ENCODE measurements at regions not wholly inside any gene's neighbourhood (a gene's known extent, or its start where the extent isn't known, plus 50 kb on each side); places are given as distances from the start of the nearest gene placed in this dataset.

GRCh38 chr7:87007038-87007437 lies 52.4 kb downstream of the ELAPOR2 start:
- Mint-ChIP-seq H3K4me1 (ENCODE audit: low read depth) (peaks cover 22% of the 10 kb centered on the region), H3K36me3 (ENCODE audit: insufficient read depth) (peaks cover 1% of the 10 kb centered on the region), H3K4me3 (ENCODE audit: low read depth) (no peak overlapping the region), H3K27ac (no peak overlapping the region), H3K27me3 (no peaks in the 10 kb centered on the region), H3K9me3 (ENCODE audit: low read depth) (no peaks in the 10 kb centered on the region)
- no peak for DNase-seq (ENCODE audit: low spot score, unreplicated experiment)
- no peak for TF ChIP-seq CTCF (IDR thresholded peaks at IDR 0.05; ENCODE audit: unreplicated experiment)

GRCh38 chr7:87004956-87005355 lies 54.5 kb downstream of the ELAPOR2 start:
- H3K9me3 Mint-ChIP-seq (ENCODE audit: low read depth): no peaks in the 10 kb centered on the region
- H3K27me3 Mint-ChIP-seq: no peaks in the 10 kb centered on the region
- no peak overlapping the region for H3K27ac Mint-ChIP-seq
- DNase-seq (ENCODE audit: low spot score, unreplicated experiment): no peak
- no peak overlapping the region for H3K4me3 Mint-ChIP-seq (ENCODE audit: low read depth)
- peaks cover 1% of the 10 kb centered on the region for H3K36me3 Mint-ChIP-seq (ENCODE audit: insufficient read depth)
- TF ChIP-seq CTCF (IDR thresholded peaks at IDR 0.05; ENCODE audit: unreplicated experiment): no peak
- H3K4me1 Mint-ChIP-seq (ENCODE audit: low read depth): peaks cover 31% of the 10 kb centered on the region

- peak overlapping the region; percentile 60 for H3K27ac Mint-ChIP-seq
- peaks cover 1% of the 10 kb centered on the region for H3K36me3 Mint-ChIP-seq (ENCODE audit: insufficient read depth)
- H3K4me3 Mint-ChIP-seq (ENCODE audit: low read depth): no peak overlapping the region
Measured at GRCh38 chr7:87003872-87004798, 55.3 kb downstream of the ELAPOR2 start.

GRCh38 chr7:87001214-87001613 lies 58.2 kb downstream of the ELAPOR2 start:
- no peak for DNase-seq (ENCODE audit: low spot score, unreplicated experiment)
- Mint-ChIP-seq H3K9me3 (ENCODE audit: low read depth) (no peaks in the 10 kb centered on the region), H3K4me3 (ENCODE audit: low read depth) (no peak overlapping the region), H3K36me3 (ENCODE audit: insufficient read depth) (peaks cover 1% of the 10 kb centered on the region), H3K27me3 (no peaks in the 10 kb centered on the region), H3K4me1 (ENCODE audit: low read depth) (peaks cover 30% of the 10 kb centered on the region), H3K27ac (no peak overlapping the region)
- TF ChIP-seq CTCF (IDR thresholded peaks at IDR 0.05; ENCODE audit: unreplicated experiment): no peak

More at GRCh38 chr7:87003872-87004798, 55.3 kb downstream of the ELAPOR2 start:
- peaks cover 30% of the 10 kb centered on the region for H3K4me1 Mint-ChIP-seq (ENCODE audit: low read depth)
- H3K9me3 Mint-ChIP-seq (ENCODE audit: low read depth): no peaks in the 10 kb centered on the region
- TF ChIP-seq CTCF (IDR thresholded peaks at IDR 0.05; ENCODE audit: unreplicated experiment): no peak
- DNase-seq (ENCODE audit: low spot score, unreplicated experiment): no peak
- H3K27me3 Mint-ChIP-seq: no peaks in the 10 kb centered on the region

- no peak for TF ChIP-seq CTCF (IDR thresholded peaks at IDR 0.05; ENCODE audit: unreplicated experiment)
- Mint-ChIP-seq H3K4me1 (ENCODE audit: low read depth) (peaks cover 30% of the 10 kb centered on the region), H3K36me3 (ENCODE audit: insufficient read depth) (peaks cover 1% of the 10 kb centered on the region), H3K27ac (no peak overlapping the region), H3K27me3 (no peaks in the 10 kb centered on the region), H3K4me3 (ENCODE audit: low read depth) (no peak overlapping the region), H3K9me3 (ENCODE audit: low read depth) (no peaks in the 10 kb centered on the region)
- no peak for DNase-seq (ENCODE audit: low spot score, unreplicated experiment)
Measured at GRCh38 chr7:87000344-87000743, 59.1 kb downstream of the ELAPOR2 start.
